IMR-90 (cell line): ENCODE measurements at regions not wholly inside any gene's neighbourhood (a gene's known extent, or its start where the extent isn't known, plus 50 kb on each side); places are given as distances from the start of the nearest gene placed in this dataset.

Experiments
- ATAC-seq: fragments of 200-7000 bp; cut with Tn5 transposase; 2 replicates; pipeline ENCODE4 v1.9.1; 2020; ENCODE audit warnings: low read depth, mild to moderate bottlenecking, moderate library complexity
- BruUV-seq: library from RNA; stranded (reverse); fragments of 400-500 nt; replicated peaks from 2 replicates; lab custom pipeline; 2021; lab: Mats Ljungman, UMichigan
- CTCF ChIA-PET: fragments of 300-600 bp; formaldehyde crosslinking; extraction: SDS; loops from one replicate; lab custom pipeline; 2021; ENCODE audit warnings: antibody characterized with exemption; lab: Yijun Ruan, JAX
- POLR2A ChIA-PET: fragments of 300-600 bp; sonication (Branson Sonifier 250); formaldehyde crosslinking; loops from one replicate; lab custom pipeline; 2022; ENCODE audit warnings: antibody characterized with exemption; ENCODE audit not compliant: unreplicated experiment; lab: Charles Lee
- DNase-seq: peaks from one replicate; pipeline ENCODE4 v3.0.0; 2013
- H2AFZ ChIP-seq: replicated peaks from 2 replicates; pipeline ENCODE3; 2013; ENCODE audit warnings: low read length, mild to moderate bottlenecking; ENCODE audit not compliant: poor library complexity
- H2AK5ac ChIP-seq: 2 replicates; pipeline ENCODE4 v1.6.1; 2013; ENCODE audit warnings: low read depth, low read length, inconsistent platforms
- H2AK9ac ChIP-seq: replicated peaks from 2 replicates; pipeline ENCODE3; 2013; ENCODE audit warnings: mild to moderate bottlenecking, low read depth, low read length, moderate library complexity; ENCODE audit not compliant: poor library complexity
- H2BK120ac ChIP-seq: 2 replicates; pipeline ENCODE4 v1.6.1; 2013; ENCODE audit warnings: low read depth, low read length, inconsistent platforms
- H2BK15ac ChIP-seq: 3 replicates; pipeline ENCODE4 v1.6.1; 2013; ENCODE audit warnings: low read depth, low read length, inconsistent platforms
- H2BK20ac ChIP-seq: 2 replicates; pipeline ENCODE4 v1.6.1; 2013; ENCODE audit warnings: low read depth, mild to moderate bottlenecking, inconsistent platforms, low read length, moderate library complexity
- H2BK5ac ChIP-seq: 2 replicates; pipeline ENCODE4 v1.6.1; 2013; ENCODE audit warnings: mild to moderate bottlenecking, low read depth, low read length, inconsistent platforms; ENCODE audit not compliant: poor library complexity, severe bottlenecking
- H3K14ac ChIP-seq: replicated peaks from 2 replicates; pipeline ENCODE4 v1.6.1; 2013; ENCODE audit warnings: low read depth, low read length, inconsistent platforms
- H3K18ac ChIP-seq: 2 replicates; pipeline ENCODE4 v1.6.1; 2013; ENCODE audit warnings: low read depth, low read length, control low read depth
- H3K23ac ChIP-seq: 2 replicates; pipeline ENCODE4 v1.6.1; 2013; ENCODE audit warnings: low read depth, low read length, inconsistent platforms
- H3K27ac ChIP-seq: 2 replicates; pipeline ENCODE4 v1.5.1; 2013; ENCODE audit warnings: mild to moderate bottlenecking, control low read depth, low read length; ENCODE audit not compliant: insufficient read depth
- H3K27me3 ChIP-seq: 2 replicates; pipeline ENCODE4 v1.6.1; 2013; ENCODE audit warnings: low read length; ENCODE audit not compliant: control insufficient read depth, insufficient read depth
- H3K36me3 ChIP-seq: 2 replicates; pipeline ENCODE4 v1.6.1; 2013; ENCODE audit warnings: low read length, mixed read lengths; ENCODE audit not compliant: control insufficient read depth, insufficient read depth
- H3K4ac ChIP-seq: 2 replicates; pipeline ENCODE4 v1.6.1; 2013; ENCODE audit warnings: low read depth, low read length, inconsistent platforms
- H3K4me1 ChIP-seq: 2 replicates; pipeline ENCODE4 v1.6.1; 2013; ENCODE audit warnings: low read length, mixed read lengths; ENCODE audit not compliant: control insufficient read depth, insufficient read depth
- H3K4me2 ChIP-seq: 2 replicates; pipeline ENCODE4 v1.6.1; 2013; ENCODE audit warnings: low read depth, mild to moderate bottlenecking, control low read depth, low read length, moderate library complexity
- H3K4me3 ChIP-seq: 2 replicates; pipeline ENCODE4 v1.5.1; 2013; ENCODE audit warnings: low read depth, mild to moderate bottlenecking, control low read depth, low read length, moderate library complexity; ENCODE audit not compliant: insufficient read depth
- H3K56ac ChIP-seq: 2 replicates; pipeline ENCODE4 v1.6.1; 2013; ENCODE audit warnings: low read length, inconsistent platforms; ENCODE audit not compliant: insufficient read depth; ENCODE audit errors: extremely low read depth
- H3K79me1 ChIP-seq, 2 experiments: 2 replicates each; pipeline ENCODE4 v1.6.1; 2013; ENCODE audit warnings: low read length in 2 of 2, inconsistent platforms in 1 of 2, low read depth in 1 of 2
- H3K9ac ChIP-seq: 2 replicates; pipeline ENCODE4 v1.6.1; 2013; ENCODE audit warnings: low read depth, low read length, control low read depth
- H3K9me1 ChIP-seq: 2 replicates; pipeline ENCODE4 v1.6.1; 2013; ENCODE audit warnings: low read length, inconsistent platforms; ENCODE audit not compliant: insufficient read depth
- H3K9me3 ChIP-seq: 2 replicates; pipeline ENCODE4 v1.6.1; 2013; ENCODE audit warnings: low read length; ENCODE audit not compliant: control insufficient read depth, insufficient read depth
- H4K20me1 ChIP-seq: 2 replicates; pipeline ENCODE4 v1.6.1; 2013; ENCODE audit warnings: low read length, inconsistent platforms; ENCODE audit not compliant: insufficient read depth
- H4K5ac ChIP-seq: 2 replicates; pipeline ENCODE4 v1.6.1; 2013; ENCODE audit warnings: mild to moderate bottlenecking, low read depth, low read length, control low read depth
- H4K8ac ChIP-seq, 2 experiments: 2 replicates each; pipeline ENCODE4 v1.6.1; 2013; ENCODE audit warnings: low read depth in 2 of 2, low read length in 2 of 2, control low read depth in 1 of 2, inconsistent platforms in 1 of 2
- H4K91ac ChIP-seq: 2 replicates; pipeline ENCODE4 v1.6.1; 2013; ENCODE audit warnings: low read depth, low read length, inconsistent platforms; ENCODE audit not compliant: insufficient read depth
- BHLHE40 ChIP-seq: fragments of 150-350 bp; IDR thresholded peaks from 2 replicates; pipeline ENCODE4 v1.6.1; 2016; ENCODE audit warnings: mild to moderate bottlenecking, low read depth, low read length
- CEBPB ChIP-seq: IDR thresholded peaks from 2 replicates; pipeline ENCODE4 v1.6.1; 2012; ENCODE audit warnings: low read depth, low read length, improper control_type of control experiment
- CHD1 ChIP-seq: IDR thresholded peaks from 2 replicates; pipeline ENCODE4 v1.6.1; 2012; ENCODE audit warnings: low read depth, low read length, improper control_type of control experiment
- MAZ ChIP-seq: IDR thresholded peaks from 2 replicates; pipeline ENCODE4 v1.6.1; 2012; ENCODE audit warnings: low read depth, mild to moderate bottlenecking, low read length, improper control_type of control experiment, moderate library complexity, borderline replicate concordance
- RAD21 ChIP-seq: IDR thresholded peaks from 2 replicates; pipeline ENCODE4 v1.6.1; 2012; ENCODE audit warnings: low read length, improper control_type of control experiment
- RCOR1 ChIP-seq: IDR thresholded peaks from 2 replicates; pipeline ENCODE4 v1.6.1; 2012; ENCODE audit warnings: mild to moderate bottlenecking, low read length, improper control_type of control experiment; ENCODE audit not compliant: insufficient replicate concordance
- RFX5 ChIP-seq: IDR thresholded peaks from 2 replicates; pipeline ENCODE4 v1.8.0; 2012; ENCODE audit warnings: low read depth, mild to moderate bottlenecking, low read length, moderate library complexity
- WGBS, 2 experiments: methylation state at CpG; one replicate each; pipeline versions ENCODE4 v1.1.5 to v1.1.7; 2013; ENCODE audit warnings: missing lambda C conversion rate in 2 of 2; ENCODE audit not compliant: insufficient read length in 1 of 2; ENCODE audit errors: extremely low coverage in 2 of 2; 5-methylcytosine and 5-hydroxymethylcytosine counted together
- dilution Hi-C: fragments of 300-500 bp; cut with HindIII; formaldehyde crosslinking; loops from one replicate; pipeline ENCODE4 v1.14.3; 2018; ENCODE audit warnings: low sequenced_read_pairs; ENCODE audit not compliant: unreplicated experiment
- in situ Hi-C: fragments of 300-500 bp; cut with MboI; formaldehyde crosslinking; loops from 3 replicates; pipeline ENCODE4 v1.14.3; 2019; ENCODE audit warnings: low sequenced_read_pairs, inconsistent platforms, mixed read lengths
- intact Hi-C: fragments of 100-400 bp; cut with micrococcal nuclease; formaldehyde crosslinking; loops from 2 replicates; pipeline ENCODE4 v1.10.0; 2022

DNA sequence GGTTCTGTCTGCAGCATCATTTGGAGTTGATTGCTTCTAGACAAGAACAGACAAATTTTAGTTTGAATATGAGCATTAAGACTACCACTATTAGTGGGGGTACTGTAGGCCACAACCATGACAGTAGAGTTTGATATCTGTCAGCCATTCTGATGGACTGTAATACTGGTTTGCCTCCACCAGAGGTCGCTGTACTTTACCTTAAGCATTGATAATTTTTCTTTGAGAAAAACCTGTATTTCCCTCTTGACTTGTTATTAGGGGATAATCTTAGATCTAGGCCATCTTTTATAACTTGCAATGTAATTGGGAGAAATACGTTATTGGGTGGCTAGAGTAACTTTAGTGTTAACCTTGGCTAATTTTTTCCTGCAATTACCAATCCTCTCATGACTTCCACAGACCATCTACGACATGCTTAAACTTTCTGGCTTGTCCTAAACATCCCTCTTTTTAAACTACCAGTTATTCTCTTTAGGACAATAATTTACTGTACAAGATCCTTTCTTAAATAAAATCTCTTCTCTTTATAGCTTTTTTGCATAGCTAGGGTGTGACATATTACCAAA, 562.4 kb downstream of the MAGEB5 start:
- H4K5ac ChIP-seq: no peak overlapping the region
- TF ChIP-seq BHLHE40: no peak
- no peak for TF ChIP-seq RAD21
- no peak for TF ChIP-seq CEBPB
- TF ChIP-seq CHD1: no peak
- TF ChIP-seq RFX5: no peak
- TF ChIP-seq MAZ: no peak
- TF ChIP-seq RCOR1: no peak
- H4K20me1 ChIP-seq: no peaks in the 10 kb centered on the region
- no CpG with 5 or more reads among the region's 3 CpGs for WGBS, 2 experiments
- no peaks in the 10 kb centered on the region for H3K27me3 ChIP-seq
- no peak overlapping the region for H2AFZ ChIP-seq
- dilution Hi-C loops (no loop called here), in situ Hi-C loops (no loop called here), intact Hi-C loops (loop anchor here (10.0 kb wide), 1 partner anchor 996 kb away; no protein-coding TSS in a partner anchor)
- H3K36me3 ChIP-seq: no peaks in the 10 kb centered on the region
- H2BK15ac ChIP-seq: no peak overlapping the region
- H3K4me3 ChIP-seq: no peak overlapping the region
- H2BK5ac ChIP-seq: no peak overlapping the region
- no peak overlapping the region for H2AK9ac ChIP-seq
- H3K9ac ChIP-seq: no peak overlapping the region
- POLR2A ChIA-PET: no interaction called here
- no peak for ATAC-seq
- H3K56ac ChIP-seq: no peak overlapping the region
- CTCF ChIA-PET: no interaction called here
- no peak overlapping the region for H4K8ac ChIP-seq
- no peak overlapping the region for H3K27ac ChIP-seq
- no peak overlapping the region for H2BK20ac ChIP-seq
- no peak overlapping the region for H2AK5ac ChIP-seq
- no peak overlapping the region for H4K91ac ChIP-seq
- H3K14ac ChIP-seq: no peak overlapping the region
- no peak overlapping the region for H3K23ac ChIP-seq
- BruUV-seq: no TSS peak
- DNase-seq: no peak
- H3K4me2 ChIP-seq: no peak overlapping the region
- no peak overlapping the region for H3K4ac ChIP-seq
- peaks cover 3% of the 10 kb centered on the region; the same call in 1 of the 2 replicates for H3K9me3 ChIP-seq
- no peaks in the 10 kb centered on the region for H3K79me1 ChIP-seq
- no peaks in the 10 kb centered on the region for H3K4me1 ChIP-seq
- H2BK120ac ChIP-seq: no peak overlapping the region
- H3K18ac ChIP-seq: no peak overlapping the region
- H3K9me1 ChIP-seq: no peaks in the 10 kb centered on the region
